ENCODE measurements at regions not wholly inside any gene's neighbourhood (a gene's known extent, or its start where the extent isn't known, plus 50 kb on each side); places are given as distances from the start of the nearest gene placed in this dataset.
"Not testable (repeated sequence)": the region's sequence is repeated elsewhere in the genome, so short reads cannot be mapped to it uniquely, and the experiment has no call there.

- no peak for DNase-seq
Measured at GRCh38 chr5:114790403-114790792, 379.3 kb downstream of the TRIM36 start.

- no peak for DNase-seq
Measured at GRCh38 chr5:114789773-114790402, 379.8 kb downstream of the TRIM36 start.

- DNase-seq, result no peak
Measured at GRCh38 chr5:114782869-114783268, 386.8 kb downstream of the TRIM36 start.

- no peak for DNase-seq
Measured at GRCh38 chr5:114782177-114782576, 387.5 kb downstream of the TRIM36 start.

GRCh38 chr5:114780290-114780689, 389.4 kb downstream of the TRIM36 start:
- DNase-seq, result no peak

- no peak for DNase-seq
Measured at GRCh38 chr5:114744406-114744805, 382.5 kb downstream of the KCNN2 start.

- no peak for DNase-seq
Measured at GRCh38 chr5:114734238-114734637, 372.4 kb downstream of the KCNN2 start.

GRCh38 chr5:114729986-114730385, 368.1 kb downstream of the KCNN2 start:
- no peak for DNase-seq

- DNase-seq, result no peak
Measured at GRCh38 chr5:114727358-114727757, 365.5 kb downstream of the KCNN2 start.

GRCh38 chr5:114726131-114726530, 364.3 kb downstream of the KCNN2 start:
- DNase-seq, result no peak

- no peak for DNase-seq
Measured at GRCh38 chr5:114719268-114719667, 357.4 kb downstream of the KCNN2 start.

- DNase-seq, result no peak
Measured at GRCh38 chr5:114716955-114717354, 355.1 kb downstream of the KCNN2 start.

- DNase-seq, result not testable (repeated sequence)
Measured at GRCh38 chr5:114704225-114704893, 342.5 kb downstream of the KCNN2 start.

- no peak for DNase-seq
Measured at GRCh38 chr5:114702731-114703130, 340.9 kb downstream of the KCNN2 start.

- no peak for DNase-seq
Measured at GRCh38 chr5:114702136-114702535, 340.3 kb downstream of the KCNN2 start.

- no peak for DNase-seq
Measured at GRCh38 chr5:114700823-114701222, 339.0 kb downstream of the KCNN2 start.

GRCh38 chr5:114695292-114695904, 333.5 kb downstream of the KCNN2 start:
- DNase-seq, result no peak

- no peak for DNase-seq
Measured at GRCh38 chr5:114686356-114686755, 324.5 kb downstream of the KCNN2 start.

- DNase-seq, result no peak
Measured at GRCh38 chr5:114678778-114679177, 316.9 kb downstream of the KCNN2 start.

GRCh38 chr5:114665551-114665950, 303.7 kb downstream of the KCNN2 start:
- DNase-seq, result no peak

GRCh38 chr5:114660791-114661190, 298.9 kb downstream of the KCNN2 start:
- DNase-seq, result no peak

- no peak for DNase-seq
Measured at GRCh38 chr5:114658194-114658593, 296.3 kb downstream of the KCNN2 start.

GRCh38 chr5:114657342-114658130, 295.7 kb downstream of the KCNN2 start:
- DNase-seq, result no peak

- no peak for DNase-seq
Measured at GRCh38 chr5:114649878-114650277, 288.0 kb downstream of the KCNN2 start.
